ENCODE measurements at regions not wholly inside any gene's neighbourhood (a gene's known extent, or its start where the extent isn't known, plus 50 kb on each side); places are given as distances from the start of the nearest gene placed in this dataset.

- TF ChIP-seq EP300 (conservative IDR thresholded peaks at IDR 0.05; ENCODE audit: poor library complexity, severe bottlenecking), result no peak
- no peak for TF ChIP-seq RAD21 (conservative IDR thresholded peaks at IDR 0.05)
- no peak for TF ChIP-seq SMC3 (conservative IDR thresholded peaks at IDR 0.05; ENCODE audit: poor library complexity)
- TF ChIP-seq TAF1 (IDR thresholded peaks at IDR 0.05; ENCODE audit: low read depth), result no peak
- no peak for TF ChIP-seq CTCF (IDR thresholded peaks at IDR 0.05; ENCODE audit: poor library complexity, severe bottlenecking)
- no peak for TF ChIP-seq MXI1 (conservative IDR thresholded peaks at IDR 0.05; ENCODE audit: poor library complexity, severe bottlenecking)
- TF ChIP-seq REST (IDR thresholded peaks at IDR 0.05; ENCODE audit: borderline replicate concordance), result no peak
- TF ChIP-seq EZH2 (IDR thresholded peaks at IDR 0.05; ENCODE audit: borderline replicate concordance, insufficient read depth, low read length, poor library complexity, severe bottlenecking), result no peak
- TF ChIP-seq POLR2AphosphoS5 (IDR thresholded peaks at IDR 0.05), result no peak
- no peaks in the 10 kb centered on the region for H3K79me2 ChIP-seq (replicated peaks; ENCODE audit: insufficient read depth, low read length)
- H4K20me1 ChIP-seq (ENCODE audit: insufficient read depth), result no peaks in the 10 kb centered on the region
- H3K4me2 ChIP-seq (ENCODE audit: low read length), result no peak overlapping the region
- no peak overlapping the region for H3K4me3 ChIP-seq (ENCODE audit: low read length)
- H3K9ac ChIP-seq (ENCODE audit: low read length), result no peak overlapping the region
- no peaks in the 10 kb centered on the region for H3K27me3 ChIP-seq (ENCODE audit: insufficient read depth, low read depth, low read length)
- H3K9me2 ChIP-seq (ENCODE audit: insufficient read depth, low read length), result no peaks in the 10 kb centered on the region
- no peaks in the 10 kb centered on the region for H3F3A ChIP-seq (ENCODE audit: insufficient read depth, low read length, poor library complexity, severe bottlenecking)
- H2AFZ ChIP-seq (ENCODE audit: low read depth, low read length), result no peak overlapping the region
- H3K27ac ChIP-seq (ENCODE audit: low read length), result no peak overlapping the region
- H3K9me3 ChIP-seq (ENCODE audit: low read length), result no peaks in the 10 kb centered on the region
- no peaks in the 10 kb centered on the region for H3K36me3 ChIP-seq (ENCODE audit: insufficient read depth, low read length)
Measured at GRCh38 chr2:166831930-166832329, 56.4 kb upstream of the XIRP2 start.

GRCh38 chr2:166825914-166826313 is 62.4 kb upstream of the XIRP2 start:
- Histone ChIP-seq H3K27ac (ENCODE audit: low read length) (no peak overlapping the region), H3K27me3 (ENCODE audit: insufficient read depth, low read depth, low read length) (no peaks in the 10 kb centered on the region), H2AFZ (ENCODE audit: low read depth, low read length) (no peak overlapping the region), H3K9me2 (ENCODE audit: insufficient read depth, low read length) (no peaks in the 10 kb centered on the region), H3K4me3 (ENCODE audit: low read length) (no peak overlapping the region), H3F3A (ENCODE audit: insufficient read depth, low read length, poor library complexity, severe bottlenecking) (no peaks in the 10 kb centered on the region), H3K36me3 (ENCODE audit: insufficient read depth, low read length) (no peaks in the 10 kb centered on the region), H3K79me2 (replicated peaks; ENCODE audit: insufficient read depth, low read length) (no peaks in the 10 kb centered on the region), H3K9me3 (ENCODE audit: low read length) (no peaks in the 10 kb centered on the region), H4K20me1 (ENCODE audit: insufficient read depth) (no peaks in the 10 kb centered on the region), H3K9ac (ENCODE audit: low read length) (no peak overlapping the region), H3K4me2 (ENCODE audit: low read length) (no peak overlapping the region)
- no peak for TF ChIP-seq REST (IDR thresholded peaks at IDR 0.05; ENCODE audit: borderline replicate concordance)
- no peak for TF ChIP-seq RAD21 (conservative IDR thresholded peaks at IDR 0.05)
- no peak for TF ChIP-seq EP300 (conservative IDR thresholded peaks at IDR 0.05; ENCODE audit: poor library complexity, severe bottlenecking)
- no peak for TF ChIP-seq TAF1 (IDR thresholded peaks at IDR 0.05; ENCODE audit: low read depth)
- TF ChIP-seq MXI1 (conservative IDR thresholded peaks at IDR 0.05; ENCODE audit: poor library complexity, severe bottlenecking), result no peak
- TF ChIP-seq EZH2 (IDR thresholded peaks at IDR 0.05; ENCODE audit: borderline replicate concordance, insufficient read depth, low read length, poor library complexity, severe bottlenecking), result no peak
- TF ChIP-seq CTCF (IDR thresholded peaks at IDR 0.05; ENCODE audit: poor library complexity, severe bottlenecking), result no peak
- no peak for TF ChIP-seq SMC3 (conservative IDR thresholded peaks at IDR 0.05; ENCODE audit: poor library complexity)
- no peak for TF ChIP-seq POLR2AphosphoS5 (IDR thresholded peaks at IDR 0.05)
